HG03045 (cell line): ENCODE measurements at regions not wholly inside any gene's neighbourhood (a gene's known extent, or its start where the extent isn't known, plus 50 kb on each side); places are given as distances from the start of the nearest gene placed in this dataset.
"Not testable (repeated sequence)": the region's sequence is repeated elsewhere in the genome, so short reads cannot be mapped to it uniquely, and the experiment has no call there.

Experiments used
- ATAC-seq: cut with Tn5 transposase; IDR thresholded peaks from one replicate; pipeline ENCODE4 v1.9.1; 2021; ENCODE audit warnings: mild to moderate bottlenecking, moderate library complexity; ENCODE audit not compliant: unreplicated experiment

DNA sequence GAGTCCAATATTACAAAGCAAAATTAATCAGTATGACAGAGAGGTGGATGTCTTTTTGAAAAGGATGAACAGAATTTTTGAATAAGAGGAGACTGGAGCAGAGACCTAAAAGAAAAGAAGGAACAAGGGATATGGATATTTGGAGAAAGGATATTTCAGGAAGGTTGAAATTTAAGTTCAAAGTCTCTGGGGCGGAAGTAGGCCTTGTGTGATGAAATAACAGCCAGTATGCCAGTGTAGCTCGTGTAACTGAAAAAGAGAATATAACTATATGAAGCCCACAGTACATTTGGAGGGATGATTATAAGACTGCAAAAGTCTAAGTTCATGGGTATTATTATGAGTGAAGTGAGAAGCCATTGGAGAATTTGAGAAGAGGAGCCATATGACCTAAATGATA is 766.7 kb downstream of the GBE1 start:
- no peak for ATAC-seq

DNA sequence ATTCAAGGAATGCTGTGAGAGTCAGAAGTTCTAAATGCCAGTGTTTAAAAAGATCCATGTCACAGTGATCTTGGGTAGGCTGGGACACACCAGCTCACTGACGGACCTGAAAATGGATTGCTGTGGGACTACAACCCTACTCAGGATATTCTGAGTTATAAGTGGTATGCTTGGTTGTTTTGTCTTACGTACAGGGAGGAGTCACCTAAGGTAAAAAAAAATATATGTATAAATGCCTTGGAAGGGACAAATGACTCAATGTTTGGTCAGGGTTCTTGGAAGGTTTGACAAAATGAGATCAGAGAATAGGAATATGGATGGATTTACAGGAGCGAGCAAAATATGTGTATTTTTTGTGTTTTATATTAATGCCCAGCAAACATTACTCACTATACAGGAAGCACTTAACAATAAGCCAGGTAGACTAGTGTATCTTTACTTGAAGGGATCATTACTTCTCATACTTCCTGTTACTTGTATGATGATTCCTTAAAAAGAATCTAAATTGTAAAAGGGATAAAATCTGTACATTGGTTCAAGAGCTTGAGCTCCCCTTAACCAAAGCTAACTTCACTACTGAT is 767.3 kb downstream of the GBE1 start:
- no peak for ATAC-seq

DNA sequence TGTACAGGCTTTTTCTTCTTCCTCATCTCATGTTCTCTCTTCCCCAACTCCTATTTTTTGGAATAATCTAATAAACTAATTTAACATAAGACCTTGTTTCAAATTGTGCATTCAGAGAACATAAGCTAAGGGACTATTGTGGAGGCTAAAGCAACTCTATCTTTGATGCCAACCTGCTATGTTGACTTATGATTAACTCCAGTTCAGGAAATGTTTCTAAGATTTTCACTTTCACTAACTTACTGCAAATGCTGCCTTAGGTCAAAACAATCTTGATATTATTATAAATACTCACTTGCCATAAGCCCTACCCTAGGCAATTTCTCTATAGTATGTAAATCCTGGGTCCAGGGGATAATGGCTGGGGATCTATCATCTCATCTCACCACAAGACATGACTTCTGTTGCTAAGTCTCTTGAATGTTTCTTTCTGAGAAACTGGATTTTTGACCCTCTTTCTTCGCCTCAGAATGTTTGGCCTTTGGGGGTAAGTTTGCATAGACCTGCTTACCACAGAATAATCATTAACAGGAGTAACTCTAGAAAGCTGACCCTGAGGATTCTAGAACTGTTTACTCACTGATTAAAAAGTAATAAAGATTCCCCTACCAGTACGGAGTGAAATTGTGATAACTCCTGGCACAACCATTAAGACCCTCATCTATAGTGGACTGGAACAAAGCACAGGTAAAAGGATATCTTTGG is 768.1 kb downstream of the GBE1 start:
- ATAC-seq = no peak

DNA sequence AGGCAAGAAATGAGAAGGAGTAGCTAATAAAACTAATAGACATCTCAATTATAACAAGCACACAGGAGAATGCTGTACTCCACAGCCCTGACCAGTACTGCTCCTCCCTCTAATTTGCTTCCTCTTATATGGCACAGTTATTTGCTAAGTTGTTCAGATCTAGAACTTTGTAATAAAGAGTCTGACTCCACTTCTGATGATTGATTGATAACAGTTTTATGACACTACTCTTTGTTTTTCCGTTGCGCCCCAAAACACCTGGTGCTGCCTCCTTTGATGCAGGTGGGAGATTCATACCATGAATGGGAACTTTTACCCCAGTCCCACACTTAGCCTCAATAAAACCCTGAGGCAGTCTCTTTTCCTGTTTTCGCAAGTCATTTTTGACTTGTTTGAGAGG is 777.7 kb downstream of the GBE1 start:
- no peak for ATAC-seq

DNA sequence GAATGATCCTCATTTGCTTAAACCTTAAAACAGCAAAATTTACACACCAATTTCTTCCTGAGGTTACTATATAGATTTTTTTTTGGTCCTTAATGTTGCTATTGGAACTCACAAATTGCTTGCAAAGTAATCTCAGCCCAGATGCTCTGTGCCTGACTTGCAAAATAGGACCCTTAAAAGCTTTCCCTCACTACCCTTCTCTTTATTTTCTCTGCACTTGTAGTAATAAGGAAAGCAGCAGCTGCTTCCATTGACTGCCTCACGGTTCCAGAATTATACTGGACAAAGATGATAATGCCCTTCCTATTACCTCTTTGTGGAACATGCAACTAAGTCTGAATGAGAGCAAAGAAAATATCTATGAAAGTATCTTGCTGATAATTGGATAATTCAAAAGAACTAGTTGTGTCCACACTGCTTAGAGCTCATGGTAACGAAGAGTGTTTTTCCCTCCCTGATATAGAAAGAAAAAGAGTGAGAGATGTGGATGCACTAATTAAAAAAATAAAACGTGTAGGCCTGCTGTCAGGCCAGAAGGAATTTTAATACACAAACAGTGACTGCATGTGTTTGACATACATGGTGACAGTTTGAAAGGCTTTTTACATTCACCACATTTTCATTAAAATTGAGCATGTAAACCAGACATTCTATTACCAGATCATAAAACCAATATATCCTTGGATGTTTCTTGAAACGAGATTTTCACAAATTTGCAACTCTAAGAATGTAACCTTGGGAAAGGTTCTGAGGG is 783.1 kb downstream of the GBE1 start:
- no peak for ATAC-seq

DNA sequence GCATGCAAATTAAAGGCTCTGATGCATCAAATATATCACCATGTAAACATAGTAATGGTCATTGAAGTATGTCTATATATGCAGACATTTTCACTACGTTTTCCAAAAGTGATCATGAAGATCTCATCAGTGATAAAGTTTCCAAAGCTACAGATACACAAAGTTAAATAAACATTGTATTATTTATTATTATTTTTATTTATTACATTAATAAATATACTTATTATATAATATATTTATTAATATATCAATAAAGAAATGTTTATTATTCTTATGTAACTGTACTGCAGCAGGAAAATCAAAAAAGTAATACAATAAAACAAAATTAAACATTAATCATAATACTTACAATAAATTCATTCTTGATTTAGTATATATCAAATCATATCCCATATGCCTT is 791.2 kb downstream of the GBE1 start:
- ATAC-seq = no peak

DNA sequence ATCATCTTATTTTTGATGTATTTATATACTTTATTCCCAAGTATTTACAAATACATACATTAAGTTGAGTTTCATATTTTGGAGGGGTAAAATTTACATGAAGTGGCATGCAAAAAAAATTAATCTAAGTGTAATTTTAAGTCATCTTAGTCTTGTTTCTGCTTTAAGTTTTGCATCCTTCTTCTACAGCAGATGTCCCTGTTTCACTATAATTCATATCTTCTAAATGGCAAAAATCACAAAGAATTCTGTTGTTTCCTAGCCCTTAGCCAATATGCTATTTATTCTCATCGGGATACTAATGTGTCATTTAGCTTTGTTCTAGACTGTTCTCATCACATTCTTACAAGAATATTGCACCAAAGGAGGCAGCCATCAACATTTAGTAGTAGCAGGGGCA is 831.9 kb downstream of the GBE1 start:
- ATAC-seq = no peak

DNA sequence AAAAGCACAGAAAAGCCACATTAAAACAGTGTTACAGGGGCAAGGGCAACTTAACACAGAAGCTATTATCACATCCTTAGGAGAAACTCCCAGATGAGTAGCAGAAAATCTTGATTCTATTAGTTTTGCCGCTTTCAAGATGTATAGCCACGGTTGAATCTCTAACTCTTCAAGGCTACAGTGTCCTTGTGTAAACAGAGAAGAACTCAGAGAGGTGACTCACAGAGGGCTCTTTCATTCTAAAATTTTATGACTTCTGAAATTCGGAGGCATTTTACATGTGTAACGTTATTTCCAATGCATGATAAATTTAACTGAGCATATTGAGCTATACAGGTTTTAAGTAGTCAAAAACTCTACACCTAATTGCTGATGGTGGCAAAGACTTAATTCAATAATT is 846.6 kb downstream of the GBE1 start:
- no peak for ATAC-seq

DNA sequence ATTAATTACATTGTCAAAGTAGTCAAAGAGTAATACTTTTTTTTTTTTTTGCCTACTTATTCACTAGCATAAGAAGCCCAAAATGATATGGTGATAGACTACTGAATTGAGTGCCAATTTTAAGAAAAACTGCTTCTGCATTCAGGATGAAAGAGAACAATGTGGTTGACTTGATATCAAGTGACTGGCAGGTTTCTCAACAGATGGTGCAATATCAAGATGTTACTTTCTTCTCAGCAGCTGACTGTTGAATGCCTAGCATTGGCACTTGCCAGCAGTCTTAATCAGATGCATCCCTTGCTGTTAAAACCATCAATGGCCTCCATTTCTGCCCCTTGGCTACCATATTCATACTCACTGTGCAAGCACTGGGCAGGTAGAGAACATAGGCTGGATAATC is 863.2 kb downstream of the GBE1 start:
- ATAC-seq = no peak

DNA sequence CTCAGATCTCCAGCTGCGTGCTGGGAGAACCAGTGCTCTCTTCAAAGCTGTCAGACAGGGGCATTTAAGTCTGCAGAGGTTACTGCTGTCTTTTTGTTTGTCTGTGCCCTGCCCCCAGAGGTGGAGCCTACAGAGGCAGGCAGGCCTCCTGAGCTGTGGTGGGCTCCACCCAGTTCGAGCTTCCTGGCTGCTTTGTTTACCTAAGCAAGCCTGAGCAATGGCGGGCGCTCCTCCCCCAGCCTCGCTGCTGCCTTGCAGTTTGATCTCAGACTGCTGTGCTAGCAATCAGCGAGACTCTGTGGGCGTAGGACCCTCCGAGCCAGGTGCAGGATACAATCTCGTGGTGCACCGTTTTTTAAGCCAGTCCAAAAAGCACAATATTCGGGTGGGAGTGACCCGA is 864.4 kb downstream of the GBE1 start:
- ATAC-seq = not testable (repeated sequence)

DNA sequence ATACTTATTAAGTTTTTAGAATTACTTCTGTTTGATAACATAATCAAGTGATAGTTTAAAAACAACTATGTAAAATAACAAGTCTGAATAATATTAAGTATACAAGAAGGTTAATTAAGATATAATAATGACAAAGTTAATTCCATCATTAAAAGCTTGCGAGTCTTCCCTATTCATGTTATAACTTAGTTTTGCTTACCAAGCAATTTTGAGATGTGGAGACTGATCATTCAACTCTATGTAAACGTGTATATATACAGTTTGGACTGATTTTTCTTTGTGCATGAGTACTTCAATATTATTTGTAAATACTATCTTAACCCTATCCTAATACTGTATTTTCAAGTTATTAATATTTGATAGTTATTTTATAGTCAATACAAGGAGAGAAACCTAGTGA is 870.9 kb downstream of the GBE1 start:
- ATAC-seq = no peak

DNA sequence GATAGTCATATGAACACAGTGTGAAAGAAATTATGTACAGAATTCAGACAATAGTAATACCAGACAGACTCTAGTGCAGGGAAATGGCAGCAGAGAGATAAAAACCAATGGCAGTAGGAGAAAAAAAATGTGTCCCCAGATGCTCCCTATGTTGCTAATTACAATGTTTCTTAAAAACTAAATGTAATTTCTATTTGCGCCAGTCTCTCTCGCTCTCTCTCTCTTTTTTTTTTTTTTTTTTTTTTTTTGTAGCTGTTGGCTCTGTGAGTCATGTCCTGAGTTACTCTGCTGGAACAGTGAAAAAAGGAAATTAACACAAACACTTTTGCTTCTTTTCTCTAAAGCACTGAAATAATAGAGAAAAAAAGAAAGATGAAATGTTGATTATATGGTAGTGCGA is 871.9 kb downstream of the GBE1 start:
- no peak for ATAC-seq

DNA sequence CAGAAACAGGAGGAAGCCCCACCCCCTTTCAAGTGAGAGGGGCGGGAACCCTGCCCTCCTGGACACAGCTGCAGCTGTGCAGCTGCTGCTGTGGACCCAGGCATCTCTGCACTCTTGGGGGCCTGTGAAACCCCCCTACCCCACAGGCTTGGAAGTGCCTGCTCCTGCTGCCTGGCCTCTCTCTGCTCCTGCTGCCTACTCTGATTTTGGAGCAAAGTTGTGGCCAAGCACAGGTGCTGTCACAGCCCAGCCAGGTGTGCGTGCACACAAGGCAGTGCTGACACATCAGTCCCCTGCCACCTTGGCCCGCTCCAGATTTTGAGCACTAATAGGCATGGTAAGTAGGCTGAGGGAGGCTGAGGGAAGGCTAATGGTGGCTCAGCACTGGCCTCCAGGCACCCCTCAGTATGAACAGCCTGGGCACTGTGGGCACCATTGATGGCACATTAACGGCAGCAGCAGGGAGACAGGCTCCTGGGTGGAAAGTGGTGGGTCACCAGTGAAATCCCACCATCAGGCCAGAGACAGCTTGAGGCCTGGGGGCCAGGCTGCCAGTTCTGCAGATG is 890.9 kb downstream of the GBE1 start:
- ATAC-seq = no peak

DNA sequence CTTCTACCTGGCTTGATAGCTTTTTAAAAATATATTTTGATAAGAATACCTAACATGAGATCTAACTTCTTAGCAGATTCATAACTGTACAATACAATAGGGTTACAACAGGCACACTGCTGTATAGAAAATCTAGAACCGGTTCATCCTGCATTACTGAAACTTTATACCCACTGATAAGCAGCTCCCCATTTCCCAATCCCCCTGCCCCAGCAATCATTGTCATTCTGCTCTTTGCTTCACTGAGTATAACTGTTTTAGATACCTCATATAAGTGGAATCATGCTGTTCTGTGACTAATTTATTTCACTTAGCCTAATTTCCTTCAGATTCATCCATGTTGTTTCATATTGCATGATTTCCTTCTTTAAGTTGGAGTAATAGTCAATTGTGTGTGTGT is 906.0 kb downstream of the GBE1 start:
- ATAC-seq = no peak

DNA sequence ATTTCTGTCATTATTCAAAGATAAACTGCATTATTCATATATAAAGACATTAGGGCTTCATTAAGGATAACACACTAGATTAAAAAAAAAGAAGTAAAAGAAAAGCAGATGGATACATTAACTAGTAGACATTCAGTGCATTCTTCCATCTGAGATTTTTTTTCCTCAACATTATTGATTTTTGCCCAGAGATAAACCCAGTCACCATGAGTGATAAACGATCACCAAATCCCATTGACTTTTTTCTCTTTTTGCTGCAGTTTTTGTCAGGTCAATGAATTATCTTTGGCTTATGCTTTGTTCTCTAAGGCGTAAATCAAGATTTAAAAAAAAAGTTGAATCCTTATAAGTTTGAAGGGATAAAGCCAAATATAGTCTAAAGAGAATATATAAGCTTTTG is 925.0 kb downstream of the GBE1 start:
- ATAC-seq = no peak

DNA sequence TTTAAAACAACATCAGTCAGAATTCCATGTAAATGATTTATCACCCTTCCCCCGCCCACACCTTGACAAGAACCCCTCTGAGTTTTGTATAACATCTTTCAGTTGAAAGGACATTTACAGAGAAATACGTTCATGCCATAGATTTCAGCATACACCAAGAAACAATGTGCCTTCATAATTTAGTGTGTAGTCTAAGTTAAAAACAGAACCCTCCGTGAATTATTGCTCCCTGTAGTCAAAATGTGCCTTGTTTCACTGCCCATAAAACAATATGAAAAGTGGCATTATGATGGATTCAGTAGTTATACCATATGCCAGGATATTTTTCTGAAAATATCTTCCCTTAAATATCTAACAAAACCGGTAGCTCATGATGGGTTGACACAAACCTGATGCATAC is 953.9 kb downstream of the GBE1 start:
- no peak for ATAC-seq

DNA sequence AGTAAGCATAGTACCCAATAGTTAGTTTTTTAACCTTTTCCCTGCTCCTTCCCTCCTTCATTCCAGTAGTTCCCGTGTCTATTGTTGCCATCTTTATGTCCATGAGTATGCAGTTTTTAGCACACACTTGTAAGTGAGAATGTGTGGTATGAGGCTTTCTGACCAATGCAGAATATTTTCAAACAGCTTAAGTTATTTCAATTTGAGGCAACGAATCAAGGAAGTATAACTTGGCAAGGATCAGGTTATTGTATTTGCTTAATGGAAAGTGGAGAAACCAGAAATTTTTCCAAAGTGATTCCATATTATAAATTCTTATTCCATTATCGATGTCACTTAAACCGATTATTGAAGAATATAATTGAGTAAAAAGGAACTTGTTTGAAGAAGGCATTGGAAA is 954.8 kb downstream of the GBE1 start:
- no peak for ATAC-seq

DNA sequence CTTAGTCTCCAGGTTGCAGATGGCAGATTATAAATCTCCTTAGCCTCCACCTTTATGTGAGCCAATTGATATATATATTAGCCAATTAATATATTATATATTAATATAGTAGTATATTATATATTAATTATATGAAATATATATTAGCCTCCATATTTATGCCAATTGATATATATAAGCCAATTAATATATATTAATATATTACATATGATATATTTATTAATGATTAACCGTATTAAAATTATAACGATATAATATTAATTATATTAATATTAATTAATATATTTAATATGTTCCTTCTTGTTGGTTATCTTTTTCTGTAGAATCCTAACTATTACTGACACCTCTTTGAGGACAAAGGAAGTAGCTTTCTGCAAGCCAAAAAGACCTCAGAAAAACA is 972.5 kb downstream of the GBE1 start:
- ATAC-seq = no peak

DNA sequence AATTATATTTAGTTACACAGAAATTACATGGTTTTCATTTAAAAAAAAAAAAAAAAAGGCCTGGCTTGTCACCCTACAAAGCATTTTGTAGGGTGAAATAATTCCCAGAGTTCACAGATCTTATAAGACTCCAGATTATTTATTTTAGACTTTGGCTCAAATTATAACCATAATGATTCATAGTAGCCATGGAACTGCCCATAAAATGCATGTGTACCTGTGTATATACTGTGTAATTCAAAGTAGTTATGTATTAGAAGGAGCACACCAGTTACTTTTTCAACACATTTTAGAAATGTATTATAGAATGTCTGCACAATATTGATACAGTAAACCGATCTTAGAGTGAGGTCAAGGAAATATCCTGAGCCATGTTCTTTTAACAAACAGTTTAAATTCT is 975.6 kb downstream of the GBE1 start:
- no peak for ATAC-seq

DNA sequence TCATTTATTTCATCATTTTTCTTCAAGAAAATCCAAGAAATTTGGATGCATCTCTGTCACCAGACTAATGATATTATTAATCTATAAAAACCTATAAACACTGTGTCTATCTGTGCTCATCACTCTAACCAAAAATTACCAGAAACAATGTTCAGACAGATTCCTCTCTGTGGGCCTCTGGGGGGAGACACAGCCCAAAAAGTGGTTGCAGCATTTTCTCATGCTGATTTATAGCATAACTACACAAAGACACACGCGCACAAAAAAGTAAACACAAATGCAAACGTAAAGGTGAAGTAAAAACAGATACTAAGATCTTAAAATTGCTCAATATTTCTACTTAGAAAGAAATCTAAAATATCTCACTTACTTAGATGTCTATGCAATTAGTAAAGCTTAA is 976.0 kb downstream of the GBE1 start:
- ATAC-seq = no peak

DNA sequence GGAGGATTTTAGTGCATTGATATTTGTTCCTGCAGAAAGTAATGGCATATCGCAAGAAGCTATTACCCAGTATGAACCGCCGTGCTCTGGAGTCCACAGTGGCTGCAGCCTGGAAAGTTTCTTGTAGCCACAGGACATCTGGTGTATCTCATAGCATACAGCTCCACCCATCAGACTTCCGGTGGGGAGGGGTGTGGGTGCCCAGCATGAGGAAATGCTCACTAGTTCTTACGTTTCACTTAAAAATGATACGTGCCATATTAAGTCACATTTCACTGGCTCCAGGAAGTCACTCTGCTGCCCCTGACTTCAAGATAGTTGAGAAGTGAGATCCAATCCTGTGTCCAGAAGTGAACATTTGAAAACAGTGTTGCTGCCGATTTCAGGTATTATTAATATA is 990.4 kb downstream of the GBE1 start:
- no peak for ATAC-seq
